Glomerular visceral epithelial cell (primary cell): ENCODE measurements at regions not wholly inside any gene's neighbourhood (a gene's known extent, or its start where the extent isn't known, plus 50 kb on each side); places are given as distances from the start of the nearest gene placed in this dataset.
A peak's percentile ranks its signal among the peaks of the same experiment; 100 is the strongest.

Experiments
- DNase-seq: peaks from one replicate; pipeline ENCODE4 v3.0.0-alpha.2; 2016; ENCODE audit errors: extremely low spot score

DNA sequence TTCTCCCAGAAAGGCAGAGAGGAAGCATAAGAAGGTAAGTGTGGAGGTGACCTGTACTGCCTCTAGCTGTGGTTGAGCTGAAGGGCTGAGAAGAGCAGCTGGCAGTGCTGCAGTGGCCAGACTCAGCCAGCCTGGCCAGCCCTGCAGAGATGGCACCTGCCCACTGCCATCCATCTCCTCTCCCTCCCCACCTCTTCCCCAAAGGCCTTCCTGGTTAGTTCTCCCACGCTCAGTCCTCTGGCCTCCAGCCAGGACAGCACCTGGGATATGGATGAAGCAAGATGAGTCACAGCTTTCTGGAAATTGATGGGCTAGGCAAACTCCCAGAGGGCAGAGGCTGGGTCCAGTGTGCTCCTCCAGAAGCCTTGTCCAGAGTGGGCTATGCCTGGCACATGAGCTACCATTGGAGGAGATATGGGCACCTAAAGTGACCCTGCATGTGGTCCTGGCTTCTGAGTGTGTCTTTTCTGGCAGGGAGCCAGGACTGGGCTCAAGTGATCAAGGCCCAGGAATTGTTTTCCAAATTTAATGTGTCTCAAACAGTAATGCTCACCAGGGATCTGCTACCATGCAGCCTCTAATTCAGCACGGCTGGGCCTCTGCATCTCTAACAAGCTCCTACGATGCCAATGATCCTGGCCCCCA is 81.0 kb upstream of the CACUL1 start:
- peak; percentile 60 for DNase-seq

DNA sequence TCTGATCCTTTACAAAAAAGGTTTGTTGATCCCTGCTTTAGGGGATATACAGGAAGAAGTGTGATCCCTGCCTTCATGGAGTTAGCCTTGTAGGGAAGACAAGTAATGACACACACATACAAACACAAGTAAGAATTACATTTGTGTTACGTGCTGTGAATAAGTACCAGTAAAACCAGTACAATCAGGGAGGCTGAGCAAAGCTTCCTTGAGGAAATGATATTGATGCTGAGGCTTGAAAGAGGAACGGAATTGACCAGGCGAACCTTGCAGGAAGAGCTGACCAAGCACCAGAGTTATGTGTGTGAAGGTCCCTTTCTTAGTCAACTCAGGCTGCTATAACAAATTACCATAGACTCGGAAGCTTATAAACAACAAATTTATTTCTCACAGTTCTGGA is 83.6 kb upstream of the CACUL1 start:
- no peak for DNase-seq

DNA sequence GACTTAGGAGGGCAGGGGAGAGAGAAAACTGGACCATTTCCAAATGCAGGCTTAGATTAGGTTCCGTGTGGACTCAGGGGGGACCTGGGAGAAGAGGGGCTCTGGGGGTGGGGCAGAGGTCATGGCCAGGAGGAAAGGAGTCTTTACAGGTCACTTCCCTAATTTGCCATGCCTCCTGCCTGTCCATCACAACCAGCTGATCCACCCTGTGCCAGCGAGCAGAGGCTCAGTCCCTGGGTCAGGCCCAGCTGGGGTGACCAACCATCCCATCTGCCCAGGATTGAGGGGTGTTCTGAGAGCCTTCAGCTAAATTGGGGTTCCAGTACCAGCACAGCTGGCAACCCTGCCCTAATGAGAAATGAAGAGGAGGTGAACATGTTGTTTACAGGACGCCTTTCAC is 84.6 kb upstream of the CACUL1 start:
- no peak for DNase-seq

DNA sequence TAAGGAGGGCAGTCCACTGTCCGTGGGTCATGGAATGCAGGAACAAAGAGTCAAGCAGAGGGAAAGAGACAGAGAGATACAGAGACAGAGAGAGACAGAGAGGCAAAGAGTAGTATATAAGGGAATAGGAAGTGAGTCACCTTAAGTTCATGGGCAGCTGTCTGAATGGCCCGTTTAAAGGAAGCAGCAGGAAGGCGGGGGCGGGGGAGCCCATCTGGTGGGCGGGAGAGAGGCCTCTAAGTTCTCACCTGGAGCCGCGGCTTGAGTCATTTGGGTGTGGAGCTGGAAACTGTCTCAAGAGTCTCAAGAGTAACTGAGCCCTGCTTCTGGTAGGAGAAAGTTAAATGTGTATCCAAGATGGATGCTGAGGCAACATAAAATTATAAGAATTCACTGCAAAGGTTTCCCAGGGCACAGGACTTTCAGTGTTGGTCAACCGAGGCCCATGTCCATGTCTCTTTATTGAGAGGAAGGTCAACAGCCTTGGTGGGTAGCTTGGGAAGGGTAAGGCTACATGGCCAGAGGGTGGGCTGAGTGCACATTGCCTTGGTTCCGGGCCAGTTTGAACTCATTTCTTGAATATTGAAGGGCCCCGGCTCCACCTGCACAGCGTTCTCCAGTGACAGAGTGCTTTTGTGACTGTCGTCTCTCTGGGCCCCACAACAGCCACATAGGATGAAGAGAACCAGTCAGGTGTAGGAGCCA is 85.5 kb upstream of the CACUL1 start:
- no peak for DNase-seq

DNA sequence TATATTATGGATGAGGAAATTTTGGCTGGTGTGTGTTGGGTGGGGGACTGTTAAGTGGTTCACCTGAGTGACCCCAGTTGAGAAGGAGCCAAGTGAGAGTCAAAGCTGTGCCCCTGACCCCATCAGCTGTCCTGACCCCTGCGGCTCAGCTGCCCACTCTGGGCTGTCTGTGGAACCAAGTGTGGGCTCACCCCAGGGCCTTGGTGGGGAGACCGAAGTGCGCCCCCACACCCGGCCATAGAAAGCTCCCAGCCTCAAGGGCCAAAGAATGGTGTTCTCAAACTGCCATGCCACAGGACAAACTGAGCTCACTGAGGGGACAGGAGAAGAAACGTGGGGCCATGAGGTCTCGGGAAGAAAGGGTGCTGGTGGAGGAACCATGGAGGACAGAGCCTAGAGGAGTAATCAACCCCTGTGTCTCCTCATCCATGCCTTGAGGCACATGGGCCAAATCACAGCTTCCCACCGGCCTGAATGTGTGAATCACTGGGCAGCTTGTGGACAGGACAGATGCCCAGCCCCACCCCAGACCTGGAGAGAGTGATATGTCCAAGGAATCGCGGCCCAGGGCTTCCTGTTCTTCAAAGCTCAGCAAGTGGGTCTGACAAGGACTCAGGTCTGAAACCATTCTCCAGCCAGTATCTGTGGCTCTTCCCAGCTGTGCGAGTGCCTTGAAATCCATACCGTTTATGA is 86.2 kb upstream of the CACUL1 start:
- DNase-seq = no peak

DNA sequence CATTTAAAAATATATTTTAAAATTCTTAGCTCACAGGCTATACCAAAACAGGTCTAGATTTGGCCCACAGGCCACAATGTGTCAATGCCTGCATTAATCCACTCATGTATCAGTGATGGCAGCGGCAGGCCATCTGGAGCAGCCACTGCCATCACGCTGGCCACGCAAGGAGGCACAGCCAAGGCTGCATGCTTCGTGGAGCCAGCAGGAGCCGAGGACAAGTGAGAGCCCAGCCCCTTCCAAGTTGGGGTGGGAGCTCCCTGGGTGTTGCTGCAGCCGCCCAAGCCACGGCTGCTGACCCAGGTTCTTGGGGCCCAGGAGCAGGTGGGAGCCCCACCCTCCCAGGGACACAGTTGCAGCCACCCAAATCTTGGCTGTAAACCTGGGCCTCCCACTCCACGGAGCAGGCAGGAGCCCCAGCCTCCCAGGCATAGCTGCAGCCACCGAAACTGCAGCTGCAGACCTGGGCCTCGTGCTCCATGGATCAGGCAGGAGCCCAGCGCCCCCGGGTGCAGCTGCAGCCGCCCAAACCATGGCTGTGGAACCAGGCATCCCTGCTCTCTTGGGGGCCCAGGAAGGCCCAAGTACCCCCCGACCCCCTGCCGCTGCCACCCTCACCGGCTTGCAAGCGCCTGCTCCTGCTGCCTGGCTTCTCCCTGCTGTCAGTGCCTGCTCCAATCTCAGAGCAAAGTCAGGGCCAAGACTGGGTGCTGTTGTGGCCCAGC is 87.3 kb upstream of the CACUL1 start:
- no peak for DNase-seq

DNA sequence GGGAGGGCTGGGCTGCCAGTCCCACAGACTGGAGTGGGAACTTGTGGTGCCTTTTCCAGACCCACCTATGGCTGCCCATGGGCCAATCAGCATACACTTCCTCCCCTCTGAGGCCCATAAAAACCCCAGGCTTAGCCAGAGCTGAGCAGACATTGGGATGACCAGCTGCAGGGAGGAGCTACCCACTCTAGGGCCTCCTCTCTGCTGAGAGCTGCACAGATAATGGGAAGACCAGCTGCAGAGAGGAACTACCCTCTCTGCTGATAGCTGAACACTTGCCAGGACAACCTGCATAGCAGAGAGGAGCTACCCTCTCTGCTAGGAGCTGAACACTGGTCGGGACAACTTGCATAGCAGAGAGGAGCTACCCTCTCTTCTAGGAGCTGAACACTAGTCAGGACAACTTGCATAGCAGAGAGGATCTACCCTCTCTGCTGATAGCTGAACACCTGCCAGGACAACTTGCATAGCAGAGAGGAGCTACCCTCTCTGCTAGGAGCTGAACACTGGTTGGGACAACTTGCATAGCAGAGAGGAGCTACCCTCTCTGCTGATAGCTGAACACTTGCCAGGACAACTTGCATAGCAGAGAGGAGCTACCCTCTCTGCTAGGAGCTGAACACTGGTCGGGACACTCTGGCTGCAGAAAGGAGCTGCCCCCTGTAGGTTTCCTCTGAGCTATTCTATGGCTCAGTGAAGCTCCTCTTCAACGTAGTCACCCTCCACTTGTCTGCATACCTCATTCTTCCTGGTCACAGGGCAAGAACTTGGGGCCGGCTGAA is 88.3 kb upstream of the CACUL1 start:
- DNase-seq = no peak

DNA sequence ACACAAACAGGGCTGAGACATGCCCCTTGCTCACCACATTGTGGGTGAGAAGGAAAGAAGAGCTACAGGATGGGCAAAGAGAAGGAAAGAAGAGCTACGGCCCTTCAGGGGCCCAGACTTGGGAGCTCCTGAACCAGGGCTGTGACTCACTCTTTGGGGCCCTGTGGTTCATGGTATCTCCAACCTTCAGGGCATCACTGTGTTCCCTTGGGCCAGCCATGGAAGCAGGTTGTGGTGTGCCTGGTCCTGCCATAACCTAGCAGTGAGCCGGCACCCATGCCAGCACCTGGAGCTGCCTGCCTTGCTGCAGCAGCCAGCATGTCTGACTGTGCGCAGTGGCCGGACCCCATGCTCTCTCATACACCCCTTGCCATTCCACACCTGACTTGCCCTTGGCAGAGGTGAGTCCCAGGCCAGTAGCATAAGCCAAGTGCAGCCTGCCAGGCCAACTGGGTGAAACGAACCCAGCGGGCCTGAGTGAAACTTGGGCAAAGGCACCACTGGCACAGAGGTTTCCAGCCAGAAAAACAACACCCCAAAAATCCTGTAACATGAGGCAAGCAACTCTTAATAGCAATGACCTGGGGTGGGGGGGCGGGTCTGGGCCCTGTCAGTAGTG is 89.0 kb upstream of the CACUL1 start:
- no peak for DNase-seq

DNA sequence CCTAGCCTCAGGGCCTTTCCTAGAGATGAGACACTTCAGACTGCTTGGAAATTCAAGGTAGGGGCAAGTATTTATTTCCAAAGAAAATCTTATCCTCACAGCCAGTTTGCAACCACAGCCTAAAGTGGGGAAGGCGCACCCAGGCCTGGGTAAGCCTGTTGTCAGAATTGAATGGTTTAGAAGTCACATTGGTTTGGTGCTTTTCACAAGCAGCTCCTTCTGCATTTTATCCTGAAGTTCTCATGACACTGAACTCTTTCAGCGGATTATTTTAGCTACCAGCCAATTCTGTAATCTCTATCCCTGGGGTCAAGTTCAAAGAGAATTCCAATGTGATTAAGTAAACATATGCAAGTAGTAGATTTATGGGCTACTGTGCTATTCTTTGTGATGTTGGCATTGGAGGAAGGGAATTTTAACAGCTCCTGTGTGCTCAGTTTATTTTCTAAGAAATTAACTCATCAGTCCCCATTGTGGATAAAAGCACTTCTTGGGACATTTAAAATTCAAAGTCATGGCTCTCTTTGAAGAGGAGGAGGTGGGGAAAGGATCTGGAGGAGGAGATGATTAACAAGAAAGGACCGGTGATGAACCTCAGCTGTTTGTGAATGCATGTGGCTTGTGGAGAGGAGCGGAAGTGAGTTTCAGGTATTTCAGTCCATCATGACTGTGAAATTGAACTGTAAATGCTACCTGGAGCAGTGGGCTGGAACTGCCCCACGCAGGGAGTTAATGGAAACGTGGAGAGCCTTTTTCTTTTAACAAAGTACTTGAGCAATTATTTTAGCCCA is 90.2 kb upstream of the CACUL1 start:
- DNase-seq = peak; percentile 25

DNA sequence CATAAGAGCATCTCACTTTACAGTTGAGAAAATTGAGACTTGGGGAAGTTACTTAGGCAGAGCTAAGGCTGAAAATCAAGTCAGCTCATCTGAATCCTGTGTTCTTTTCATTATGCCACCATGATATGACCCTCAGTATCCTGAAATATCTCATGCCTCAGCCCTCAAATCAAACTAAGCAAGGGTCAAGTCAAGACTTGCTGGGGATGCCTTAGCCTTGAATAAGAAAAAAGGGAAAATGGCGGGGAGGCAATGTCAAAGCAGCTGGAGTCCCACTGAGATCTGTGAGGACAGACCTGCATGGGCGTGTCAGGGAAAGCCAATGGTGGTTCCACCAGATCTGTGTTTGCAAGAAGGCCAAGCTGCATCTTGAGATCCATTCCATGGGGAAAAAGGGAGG is 91.0 kb upstream of the CACUL1 start:
- no peak for DNase-seq

DNA sequence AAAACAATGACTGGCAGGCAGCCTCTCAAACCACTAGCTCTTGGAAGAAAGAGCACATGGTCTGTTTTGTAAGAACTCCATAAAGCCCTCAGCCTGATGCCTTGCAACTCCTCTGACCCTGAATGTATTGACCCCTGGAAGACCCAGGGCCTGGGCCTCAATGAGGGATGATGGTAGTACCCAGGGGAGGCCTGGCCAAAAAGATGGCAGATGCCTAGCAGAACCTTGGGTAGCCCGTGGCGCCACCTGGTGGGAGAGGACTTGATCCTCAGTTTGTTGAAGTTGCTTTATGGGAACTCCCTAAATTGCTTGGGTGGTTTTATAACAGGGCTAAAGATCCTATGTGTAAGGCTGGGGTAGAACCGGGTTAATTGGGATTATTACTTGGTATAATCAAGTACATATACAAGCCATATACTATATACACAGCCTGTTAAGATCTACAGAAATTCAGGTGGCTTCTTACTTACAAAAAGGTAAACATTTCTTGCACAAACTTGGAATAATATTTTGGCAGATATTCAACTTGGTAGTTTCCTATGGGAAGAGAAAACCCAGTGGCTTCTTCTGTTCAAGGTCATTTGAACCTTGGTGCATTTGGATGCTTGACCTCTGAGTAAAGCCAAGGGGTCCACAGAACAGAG is 95.8 kb upstream of the CACUL1 start:
- peak; percentile 46 for DNase-seq

DNA sequence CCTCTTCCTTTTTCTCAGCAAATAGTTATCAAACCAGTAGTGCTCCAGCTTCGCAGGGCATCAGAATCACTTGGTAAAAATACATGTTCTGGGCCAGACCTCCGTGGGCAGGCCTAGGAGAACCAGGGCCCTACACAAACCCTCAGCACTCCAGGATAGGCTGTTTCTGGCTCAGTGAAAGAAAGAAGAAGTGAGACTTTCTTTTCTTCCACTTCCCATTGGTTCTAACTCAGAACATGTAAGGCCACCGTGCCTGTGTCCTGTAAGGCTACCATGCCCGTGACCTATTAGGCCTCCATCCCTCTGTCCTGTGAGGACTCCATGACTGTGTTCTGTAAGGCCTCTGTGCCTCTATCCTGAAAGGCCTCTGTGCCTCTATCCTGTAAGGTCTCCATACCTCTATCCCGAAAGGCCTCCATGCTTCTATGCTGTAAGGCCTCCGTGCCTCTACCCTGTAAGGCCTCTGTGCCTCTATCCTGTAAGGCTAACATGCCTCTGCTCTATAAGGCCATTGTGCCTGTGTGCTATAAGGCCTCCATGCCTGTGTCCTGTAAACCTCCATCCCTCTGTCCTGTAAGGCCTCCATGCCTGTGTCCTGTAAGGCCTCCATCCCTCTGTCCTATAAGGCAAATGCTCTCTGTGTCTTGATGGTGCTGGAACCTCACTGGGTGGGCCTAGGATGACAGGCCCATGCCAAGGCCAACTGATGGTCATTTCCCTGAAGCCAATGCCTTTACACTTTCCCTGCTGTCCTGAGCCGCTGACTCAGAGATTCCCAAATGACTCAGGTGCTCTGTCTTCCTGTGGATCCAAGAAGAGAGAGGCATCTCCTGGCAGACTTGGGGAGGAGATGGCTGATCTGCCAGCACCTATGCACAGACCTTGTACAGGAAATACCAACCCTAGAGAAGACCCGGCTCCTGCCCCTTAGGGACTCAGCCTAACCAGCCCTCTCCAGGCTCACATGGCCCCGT is 96.6 kb upstream of the CACUL1 start:
- no peak for DNase-seq

DNA sequence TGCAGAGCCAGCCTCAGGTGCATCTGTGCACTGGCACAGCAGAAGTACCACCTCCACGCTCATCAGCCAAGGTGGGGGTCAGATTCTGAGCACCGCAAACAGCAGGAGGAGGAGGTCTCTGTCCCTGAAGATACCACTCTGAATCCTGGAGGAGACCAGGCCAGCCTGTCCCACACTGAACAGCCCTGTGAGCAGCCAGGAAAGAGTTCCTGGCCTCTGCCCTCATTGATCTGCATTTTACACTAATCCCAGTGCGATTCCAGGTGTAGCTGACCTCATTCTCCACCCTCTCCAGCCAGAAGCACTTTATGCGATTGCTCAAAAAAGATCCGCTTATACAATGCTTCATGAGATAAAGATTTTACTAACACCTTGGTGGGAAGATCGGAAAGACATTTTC is 99.1 kb upstream of the CACUL1 start:
- DNase-seq = no peak

DNA sequence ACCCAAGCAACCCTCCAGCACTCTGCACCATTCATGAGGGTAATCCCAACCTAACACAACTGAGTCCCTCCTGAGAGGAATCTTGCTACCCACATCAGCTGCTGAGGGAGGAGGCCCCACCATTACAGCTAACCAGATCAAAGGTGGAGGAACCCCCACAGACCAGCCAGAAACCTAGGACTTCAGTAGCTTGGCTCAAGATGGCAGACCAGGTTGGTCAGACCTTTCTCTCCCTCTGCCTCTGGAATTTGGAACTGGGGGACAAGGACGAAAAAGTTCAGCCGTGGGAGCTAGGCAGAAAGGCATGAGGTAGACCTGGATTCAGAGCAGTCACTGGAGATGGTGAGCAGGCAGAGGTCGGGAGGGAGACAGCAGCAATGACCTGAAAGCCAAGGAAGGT is 101.3 kb upstream of the CACUL1 start:
- DNase-seq = no peak

DNA sequence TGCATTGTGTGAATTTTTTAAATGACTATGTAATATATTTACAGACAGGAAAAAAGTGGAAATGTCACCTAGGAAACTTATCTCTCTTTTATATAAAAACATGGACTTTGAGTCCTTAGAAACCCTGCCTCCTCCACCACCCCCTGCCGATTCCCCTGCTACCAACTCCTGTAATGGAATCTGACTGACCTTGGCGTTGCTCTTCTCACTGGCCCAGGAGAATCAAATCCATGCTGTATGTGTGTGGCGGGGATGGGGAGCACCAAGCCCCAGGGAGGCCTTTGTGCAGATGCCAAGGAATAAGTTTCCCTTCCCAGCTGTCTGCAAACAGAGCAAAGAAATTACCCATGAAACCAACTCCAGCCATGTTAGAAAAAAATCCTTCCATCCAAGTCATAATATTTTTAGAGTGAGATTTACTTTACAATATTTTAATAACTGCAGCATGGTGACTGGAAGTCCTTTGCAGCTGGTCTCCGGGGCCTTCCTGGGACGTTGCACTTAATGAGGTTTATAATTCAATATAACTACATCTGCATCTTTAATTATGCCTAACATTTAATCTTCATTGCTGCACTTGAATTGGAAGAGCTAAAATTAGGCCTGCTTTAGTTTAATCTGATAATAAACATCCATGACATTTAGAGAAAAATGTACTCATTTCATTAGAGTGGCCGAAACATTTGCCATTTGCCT is 111.4 kb upstream of the CACUL1 start:
- no peak for DNase-seq

DNA sequence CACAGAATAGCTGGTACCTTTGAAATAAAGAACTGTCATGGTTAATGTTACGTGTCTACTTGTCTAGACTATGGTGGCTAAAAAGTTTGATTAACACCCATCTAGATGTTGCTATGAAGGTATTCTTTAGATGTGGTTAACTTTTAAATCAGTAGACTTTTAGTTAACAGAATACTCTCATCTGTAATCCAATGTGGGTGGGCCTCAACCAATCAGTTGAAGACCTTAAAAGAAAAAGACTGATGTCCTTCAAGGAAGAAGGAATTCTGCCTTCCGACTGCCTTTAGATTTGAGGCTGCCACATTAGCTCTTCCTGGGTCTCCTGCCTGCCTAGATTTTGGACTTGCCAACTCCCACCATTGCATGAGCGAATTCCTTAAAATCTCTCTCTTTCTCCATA is 113.0 kb upstream of the CACUL1 start:
- DNase-seq = no peak

DNA sequence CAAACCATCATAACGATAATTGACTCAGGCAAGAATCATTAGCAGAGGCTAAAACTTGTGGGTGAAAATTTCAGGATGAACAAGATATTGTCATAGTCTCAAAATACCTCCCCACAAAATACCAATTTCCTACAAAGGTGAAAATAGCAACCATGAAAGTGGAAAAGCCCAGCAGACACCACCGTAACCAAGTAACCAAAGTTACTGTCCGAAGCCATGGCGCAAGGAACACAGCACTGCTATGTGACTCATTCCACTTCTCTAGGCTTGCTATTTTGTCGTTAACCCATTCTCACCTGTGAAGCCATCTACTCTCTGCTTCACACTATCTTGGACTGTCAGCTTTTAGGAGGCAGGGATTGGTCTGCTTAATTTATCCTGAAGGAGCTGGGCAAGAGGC is 113.8 kb upstream of the CACUL1 start:
- no peak for DNase-seq
